22Rv1 (cell line): ENCODE measurements at regions not wholly inside any gene's neighbourhood (a gene's known extent, or its start where the extent isn't known, plus 50 kb on each side); places are given as distances from the start of the nearest gene placed in this dataset.

ENCODE experiments used
- H3K27ac ChIP-seq: fragments of 450-650 bp; 2 replicates; pipeline ENCODE4 v1.5.1; 2017
- ZFX ChIP-seq: fragments of 450-650 bp; IDR thresholded peaks from 2 replicates; pipeline ENCODE4 v1.6.1; 2017; ENCODE audit warnings: antibody characterized with exemption, borderline replicate concordance
- TF ChIP-seq, protein P1 (sequence below): fragments of 450-650 bp; IDR thresholded peaks from 2 replicates; pipeline ENCODE4 v1.5.1; 2017; ENCODE audit warnings: mild to moderate bottlenecking

DNA sequence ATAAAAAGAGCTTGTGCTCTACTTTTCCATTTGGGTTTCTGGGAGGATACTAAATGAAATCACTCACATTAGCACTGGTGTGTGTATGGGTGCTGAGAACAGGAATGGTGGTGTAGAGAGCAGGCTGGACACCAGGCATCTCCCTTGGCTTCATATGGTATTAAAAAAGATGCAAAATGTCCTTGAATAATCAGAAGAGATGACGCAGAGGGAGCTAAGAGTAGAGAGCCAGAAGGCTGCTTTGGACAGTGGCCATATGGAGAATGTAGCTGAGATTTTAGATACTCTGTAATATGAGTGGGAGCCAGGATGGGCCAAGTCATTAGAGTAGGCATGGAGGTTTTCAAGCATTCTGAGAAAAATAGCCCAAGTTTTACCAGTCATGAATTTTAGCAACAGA lies 112.3 kb upstream of the ZRANB2 start:
- TF ChIP-seq ZFX, result no peak
- TF ChIP-seq, protein P1, sequence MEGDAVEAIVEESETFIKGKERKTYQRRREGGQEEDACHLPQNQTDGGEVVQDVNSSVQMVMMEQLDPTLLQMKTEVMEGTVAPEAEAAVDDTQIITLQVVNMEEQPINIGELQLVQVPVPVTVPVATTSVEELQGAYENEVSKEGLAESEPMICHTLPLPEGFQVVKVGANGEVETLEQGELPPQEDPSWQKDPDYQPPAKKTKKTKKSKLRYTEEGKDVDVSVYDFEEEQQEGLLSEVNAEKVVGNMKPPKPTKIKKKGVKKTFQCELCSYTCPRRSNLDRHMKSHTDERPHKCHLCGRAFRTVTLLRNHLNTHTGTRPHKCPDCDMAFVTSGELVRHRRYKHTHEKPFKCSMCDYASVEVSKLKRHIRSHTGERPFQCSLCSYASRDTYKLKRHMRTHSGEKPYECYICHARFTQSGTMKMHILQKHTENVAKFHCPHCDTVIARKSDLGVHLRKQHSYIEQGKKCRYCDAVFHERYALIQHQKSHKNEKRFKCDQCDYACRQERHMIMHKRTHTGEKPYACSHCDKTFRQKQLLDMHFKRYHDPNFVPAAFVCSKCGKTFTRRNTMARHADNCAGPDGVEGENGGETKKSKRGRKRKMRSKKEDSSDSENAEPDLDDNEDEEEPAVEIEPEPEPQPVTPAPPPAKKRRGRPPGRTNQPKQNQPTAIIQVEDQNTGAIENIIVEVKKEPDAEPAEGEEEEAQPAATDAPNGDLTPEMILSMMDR, result no peak
- H3K27ac ChIP-seq, result no peak overlapping the region

DNA sequence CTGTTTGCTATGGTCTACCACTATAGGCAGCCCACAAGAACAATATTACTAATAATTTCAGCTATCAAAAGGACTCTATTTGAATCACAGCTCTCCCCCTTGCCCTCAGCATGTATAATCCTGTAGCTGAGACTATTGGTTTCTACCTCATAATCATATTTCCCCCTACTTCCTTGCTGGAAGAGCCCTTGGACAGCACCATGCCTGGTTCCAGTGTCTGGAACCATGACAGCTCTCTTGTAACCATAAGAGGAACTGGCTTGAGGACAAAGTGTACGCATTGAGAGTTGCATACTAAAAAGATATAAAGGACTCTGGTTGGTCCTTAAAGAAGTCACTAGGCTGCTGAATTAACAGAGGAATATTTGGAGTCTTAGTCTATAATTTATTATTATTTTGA lies 110.7 kb upstream of the ZRANB2 start:
- no peak overlapping the region for H3K27ac ChIP-seq
- TF ChIP-seq, protein P1, result no peak
- TF ChIP-seq ZFX, result no peak

DNA sequence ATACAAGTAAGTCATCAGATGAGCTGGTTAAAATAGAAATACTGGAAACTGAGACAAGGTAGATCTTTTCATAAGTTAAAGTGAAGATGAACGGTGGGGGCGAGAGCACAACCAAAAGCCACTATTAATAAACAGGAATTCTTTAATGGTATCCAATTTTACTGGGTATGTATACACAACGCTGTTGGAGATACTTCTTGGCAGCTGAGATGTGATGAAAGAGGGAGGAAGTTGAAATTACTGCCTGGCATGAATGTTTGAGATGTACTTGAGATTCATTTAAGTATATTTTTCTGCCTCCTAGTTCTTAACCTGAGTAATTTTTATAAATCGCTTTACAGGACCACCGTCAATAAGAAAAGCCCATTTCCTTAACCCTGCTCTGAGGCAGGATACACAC lies 110.0 kb upstream of the ZRANB2 start:
- TF ChIP-seq ZFX, result no peak
- TF ChIP-seq, protein P1, result no peak
- no peak overlapping the region for H3K27ac ChIP-seq

DNA sequence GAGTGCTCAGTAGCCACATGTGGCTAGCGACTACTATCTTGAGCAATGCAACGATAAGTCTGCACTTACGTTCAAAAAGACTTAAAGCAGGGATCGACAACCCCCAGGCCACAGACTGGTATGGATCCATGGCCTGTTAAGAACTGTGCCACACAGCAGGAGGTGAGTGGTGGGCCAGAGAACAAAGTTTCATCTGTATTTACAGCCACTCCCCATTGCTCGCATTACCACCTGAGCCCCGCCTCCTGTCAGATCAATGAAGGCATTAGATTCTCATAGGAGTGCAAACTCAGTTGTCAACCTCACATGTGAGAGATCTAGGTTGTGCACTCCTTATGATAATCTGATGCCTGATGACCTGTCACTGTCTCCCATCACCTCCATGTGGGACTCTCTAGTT lies 103.6 kb upstream of the ZRANB2 start:
- no peak for TF ChIP-seq ZFX
- TF ChIP-seq, protein P1, result no peak
- no peak overlapping the region for H3K27ac ChIP-seq

DNA sequence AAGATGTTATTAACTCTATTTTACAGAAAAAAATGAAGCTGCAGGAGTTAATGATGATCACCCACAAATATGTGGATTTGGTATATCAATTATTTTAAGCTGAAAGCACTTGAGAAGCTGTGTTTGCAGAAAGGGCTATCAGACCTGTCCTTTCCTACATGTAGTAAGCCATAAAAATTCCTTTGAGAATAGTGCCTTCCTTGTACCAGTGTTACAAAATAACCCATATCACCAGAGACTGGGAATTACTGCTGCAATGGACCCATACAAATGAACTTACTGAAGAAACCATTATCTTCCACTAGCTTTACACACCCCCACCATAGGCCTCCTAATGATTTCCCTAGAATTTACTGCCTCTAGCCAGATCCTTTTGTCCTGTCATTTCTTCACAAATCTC lies 99.2 kb upstream of the ZRANB2 start:
- H3K27ac ChIP-seq, result no peak overlapping the region
- TF ChIP-seq, protein P1, result no peak
- no peak for TF ChIP-seq ZFX

DNA sequence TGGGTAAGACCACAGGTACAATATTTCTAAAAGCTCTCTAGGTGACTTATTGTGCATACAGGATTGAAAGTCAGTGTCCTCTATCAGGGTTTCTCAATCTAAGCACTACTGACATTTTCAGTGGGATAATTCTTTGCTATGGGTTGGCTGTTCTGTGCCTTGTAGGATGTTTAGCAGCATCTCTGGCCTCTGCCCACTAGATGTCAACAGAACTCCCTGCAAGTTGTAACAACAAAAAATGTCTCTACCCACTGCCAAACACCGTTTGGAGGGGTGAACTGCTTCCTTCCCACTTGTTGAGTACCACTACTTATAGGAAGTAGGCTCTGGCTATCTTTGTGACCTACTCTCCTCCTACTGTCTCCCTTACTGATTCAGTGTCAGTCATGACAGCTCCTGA lies 90.1 kb upstream of the ZRANB2 start:
- TF ChIP-seq ZFX, result no peak
- TF ChIP-seq, protein P1, result no peak
- no peak overlapping the region for H3K27ac ChIP-seq

DNA sequence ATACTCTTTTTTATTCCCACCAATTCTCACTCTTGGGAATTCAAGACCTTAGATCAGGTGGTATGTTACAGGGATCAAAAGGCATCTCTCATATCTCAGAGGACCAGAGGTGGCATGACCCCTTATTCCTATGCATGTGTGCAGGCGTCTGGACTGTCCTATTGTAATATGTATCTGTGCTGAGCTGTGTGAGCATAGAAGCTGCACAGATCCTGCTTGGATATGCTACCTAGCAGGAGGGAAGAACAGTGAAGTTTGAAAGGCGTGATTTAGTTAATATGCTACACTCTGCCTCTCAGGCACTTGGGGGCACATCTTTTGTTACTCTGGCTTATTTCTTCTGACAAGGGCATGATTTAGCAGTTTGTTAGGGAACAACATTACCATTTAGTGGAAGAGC lies 86.7 kb upstream of the ZRANB2 start:
- no peak overlapping the region for H3K27ac ChIP-seq
- TF ChIP-seq, protein P1, result no peak
- TF ChIP-seq ZFX, result no peak
